ENCODE measurements at regions not wholly inside any gene's neighbourhood (a gene's known extent, or its start where the extent isn't known, plus 50 kb on each side); places are given as distances from the start of the nearest gene placed in this dataset.

- TF ChIP-seq EP300 (IDR thresholded peaks at IDR 0.05) (no peak), CTCF (IDR thresholded peaks at IDR 0.05) (no peak)
These were observed 1521.4 kb downstream of the BRD1 start for GRCh38 chr22:48306284-48306683.
